Right lobe of liver (tissue), 6 donors: ENCODE measurements at regions not wholly inside any gene's neighbourhood (a gene's known extent, or its start where the extent isn't known, plus 50 kb on each side); places are given as distances from the start of the nearest gene placed in this dataset.

ENCODE experiments used
- ATAC-seq, 4 donors: fragments of 200-7000 bp; cut with Tn5 transposase; one replicate each; pipeline ENCODE4 v1.9.1; 2020; ENCODE audit warnings: mild to moderate bottlenecking in 4 of 4, moderate library complexity in 4 of 4
- DNase-seq, 3 donors: peaks; one replicate each; pipeline ENCODE4 v3.0.0-alpha.2; 2020
- H3K27ac ChIP-seq, 3 donors: fragments of 200-600 bp; one replicate each; pipeline ENCODE4 v1.8.0; 2022
- H3K27me3 ChIP-seq, 2 donors: fragments of 200-600 bp; one replicate each; pipeline ENCODE4 v1.8.0; 2022
- H3K36me3 ChIP-seq, 4 donors: fragments of 200-600 bp; sonication (generic) in 1 of 4; one replicate each; pipeline versions ENCODE4 v1.5.1 to v1.8.0; 2017 to 2022; ENCODE audit warnings: control low read depth in 1 of 4
- H3K4me1 ChIP-seq, 4 donors: fragments of 200-600 bp; sonication (generic) in 1 of 4; one replicate each; pipeline versions ENCODE4 v1.5.1 to v1.8.0; 2017 to 2022; ENCODE audit warnings: control low read depth in 1 of 4
- H3K4me3 ChIP-seq, 3 donors: fragments of 200-600 bp; one replicate each; pipeline ENCODE4 v1.8.0; 2022
- H3K9me3 ChIP-seq, 4 donors: fragments of 200-600 bp; sonication (generic) in 1 of 4; one replicate each; pipeline versions ENCODE4 v1.5.1 to v1.8.0; 2017 to 2022; ENCODE audit warnings: control low read depth in 1 of 4
- POLR2A ChIP-seq: fragments of 450-650 bp; IDR thresholded peaks from one replicate; pipeline ENCODE4 v1.6.1; 2017; ENCODE audit warnings: antibody characterized with exemption, mild to moderate bottlenecking
- WGBS: methylation state at CpG from one replicate; pipeline ENCODE4 v1.1.6; 2018; ENCODE audit warnings: low coverage, low lambda C conversion rate; ENCODE audit not compliant: insufficient coverage; ENCODE audit errors: missing lambda C conversion rate; 5-methylcytosine and 5-hydroxymethylcytosine counted together
- intact Hi-C, 2 donors: fragments of 100-400 bp; cut with DNase I; formaldehyde crosslinking; loops; one replicate each; pipeline versions ENCODE4 v1.11.2 to v1.14.1; 2022
- TF ChIP-seq, protein P1 (sequence below), 4 donors: fragments of 200-600 bp in 3 of 4; fragments of 450-650 bp in 1 of 4; IDR thresholded peaks; one replicate each; pipeline versions ENCODE4 v1.5.1 to v1.8.0; 2016 to 2022; ENCODE audit warnings: antibody characterized with exemption in 4 of 4, mild to moderate bottlenecking in 2 of 4
- donor health status: DM: no; HTN: yes; CAD: no.
- donor health status: DM: no; HTN: no; CAD: no.
- donor health status: DM: no; HTN: no; CAD: no.
- donor health status: DM: no; HTN: yes; CAD: no.
- donor health status: DM: no; HTN: yes; CAD: no.

DNA sequence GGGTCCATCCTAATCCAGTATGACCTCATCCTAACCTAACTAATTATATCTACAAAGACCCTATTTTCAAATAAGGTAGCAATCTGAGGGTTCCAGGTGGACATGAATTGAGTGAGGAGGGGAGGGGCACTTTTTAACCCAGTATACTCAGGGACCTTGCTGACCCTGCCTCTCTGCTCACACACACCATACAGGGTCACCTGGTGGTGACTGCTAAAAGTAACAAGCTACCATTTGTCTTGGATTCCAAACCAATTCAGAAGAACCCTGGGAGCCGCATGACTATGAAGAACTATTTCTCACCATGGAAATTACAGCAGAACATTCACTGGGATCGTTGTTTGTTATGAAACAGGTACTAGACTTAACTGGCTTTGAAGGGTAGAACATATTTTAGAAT, 151.9 kb downstream of the LACC1 start:
- Histone ChIP-seq H3K27ac (no peak overlapping the region), H3K36me3 (no peaks in the 10 kb centered on the region), H3K4me1 (peaks cover 0 to 3% (median 0%) of the 10 kb centered on the region in 4 donors), H3K9me3 (no peaks in the 10 kb centered on the region), H3K4me3 (no peak overlapping the region), H3K27me3 (no peaks in the 10 kb centered on the region)
- WGBS, result 95% methylated on average over 2 of the region's 2 CpGs
- TF ChIP-seq POLR2A, result no peak
- TF ChIP-seq, protein P1, sequence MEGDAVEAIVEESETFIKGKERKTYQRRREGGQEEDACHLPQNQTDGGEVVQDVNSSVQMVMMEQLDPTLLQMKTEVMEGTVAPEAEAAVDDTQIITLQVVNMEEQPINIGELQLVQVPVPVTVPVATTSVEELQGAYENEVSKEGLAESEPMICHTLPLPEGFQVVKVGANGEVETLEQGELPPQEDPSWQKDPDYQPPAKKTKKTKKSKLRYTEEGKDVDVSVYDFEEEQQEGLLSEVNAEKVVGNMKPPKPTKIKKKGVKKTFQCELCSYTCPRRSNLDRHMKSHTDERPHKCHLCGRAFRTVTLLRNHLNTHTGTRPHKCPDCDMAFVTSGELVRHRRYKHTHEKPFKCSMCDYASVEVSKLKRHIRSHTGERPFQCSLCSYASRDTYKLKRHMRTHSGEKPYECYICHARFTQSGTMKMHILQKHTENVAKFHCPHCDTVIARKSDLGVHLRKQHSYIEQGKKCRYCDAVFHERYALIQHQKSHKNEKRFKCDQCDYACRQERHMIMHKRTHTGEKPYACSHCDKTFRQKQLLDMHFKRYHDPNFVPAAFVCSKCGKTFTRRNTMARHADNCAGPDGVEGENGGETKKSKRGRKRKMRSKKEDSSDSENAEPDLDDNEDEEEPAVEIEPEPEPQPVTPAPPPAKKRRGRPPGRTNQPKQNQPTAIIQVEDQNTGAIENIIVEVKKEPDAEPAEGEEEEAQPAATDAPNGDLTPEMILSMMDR (IDR thresholded peaks at IDR 0.05), result no peak
- intact Hi-C loops, result no loop called here
- ATAC-seq, result no peak
- DNase-seq, result no peak

DNA sequence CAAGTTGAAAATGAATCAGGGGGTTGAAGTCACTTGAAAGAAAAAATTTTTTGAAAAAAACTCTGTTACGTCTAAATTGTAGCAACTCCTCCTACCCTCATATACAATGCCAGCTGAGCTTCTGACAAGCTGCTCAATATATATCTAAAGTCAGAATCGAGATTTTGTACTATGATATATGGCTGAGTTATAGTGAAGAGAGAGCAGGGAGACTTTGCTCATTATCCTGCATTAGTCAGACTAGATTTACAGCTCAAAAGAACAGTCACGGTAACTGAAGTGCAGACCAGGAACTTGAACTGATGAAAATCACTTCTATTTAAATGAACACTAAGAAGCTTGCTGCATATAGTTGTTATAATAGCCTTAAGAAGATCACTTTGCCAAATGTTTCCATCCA, 153.1 kb downstream of the LACC1 start:
- no peak for ATAC-seq
- Histone ChIP-seq H3K27ac (no peak overlapping the region), H3K4me1 (peaks cover 0 to 3% (median 0%) of the 10 kb centered on the region in 4 donors), H3K9me3 (no peaks in the 10 kb centered on the region), H3K36me3 (no peaks in the 10 kb centered on the region), H3K4me3 (no peak overlapping the region), H3K27me3 (no peaks in the 10 kb centered on the region)
- intact Hi-C loops, result no loop called here
- DNase-seq, result no peak
- no peak for TF ChIP-seq POLR2A
- TF ChIP-seq, protein P1 (IDR thresholded peaks at IDR 0.05), result no peak
- 73% methylated on average over 3 of the region's 3 CpGs for WGBS

DNA sequence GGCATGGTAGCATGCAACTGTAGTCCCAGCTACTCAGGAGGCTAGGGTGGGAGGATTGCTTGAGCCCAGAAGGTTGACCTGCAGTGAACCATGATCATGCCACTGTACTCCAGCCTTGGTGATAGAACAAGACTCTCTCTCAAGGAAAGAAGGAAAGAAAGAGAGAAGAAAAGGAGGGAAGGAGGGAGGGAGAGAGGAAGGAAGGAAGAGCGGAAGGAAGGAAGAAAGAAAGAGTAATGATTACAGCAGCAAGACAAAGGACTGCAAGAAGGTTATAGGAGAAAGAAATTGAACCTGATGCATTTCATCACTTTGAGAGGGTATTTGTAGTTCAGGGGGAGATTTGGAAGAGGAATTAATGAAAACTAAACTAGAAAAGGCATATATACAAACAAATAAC, 155.7 kb downstream of the LACC1 start:
- ATAC-seq (no peak), DNase-seq (no peak)
- peaks cover 0 to under 1% (median 0%) of the 10 kb centered on the region in 4 donors for H3K4me1 ChIP-seq
- no peaks in the 10 kb centered on the region for H3K36me3 ChIP-seq
- intact Hi-C loops, result no loop called here
- H3K27me3 ChIP-seq, result no peaks in the 10 kb centered on the region
- WGBS, result 90% methylated on average over 1 of the region's 1 CpG
- no peaks in the 10 kb centered on the region for H3K9me3 ChIP-seq
- no peak overlapping the region for H3K27ac ChIP-seq
- TF ChIP-seq POLR2A, result no peak
- TF ChIP-seq, protein P1 (IDR thresholded peaks at IDR 0.05), result no peak
- H3K4me3 ChIP-seq, result no peak overlapping the region

DNA sequence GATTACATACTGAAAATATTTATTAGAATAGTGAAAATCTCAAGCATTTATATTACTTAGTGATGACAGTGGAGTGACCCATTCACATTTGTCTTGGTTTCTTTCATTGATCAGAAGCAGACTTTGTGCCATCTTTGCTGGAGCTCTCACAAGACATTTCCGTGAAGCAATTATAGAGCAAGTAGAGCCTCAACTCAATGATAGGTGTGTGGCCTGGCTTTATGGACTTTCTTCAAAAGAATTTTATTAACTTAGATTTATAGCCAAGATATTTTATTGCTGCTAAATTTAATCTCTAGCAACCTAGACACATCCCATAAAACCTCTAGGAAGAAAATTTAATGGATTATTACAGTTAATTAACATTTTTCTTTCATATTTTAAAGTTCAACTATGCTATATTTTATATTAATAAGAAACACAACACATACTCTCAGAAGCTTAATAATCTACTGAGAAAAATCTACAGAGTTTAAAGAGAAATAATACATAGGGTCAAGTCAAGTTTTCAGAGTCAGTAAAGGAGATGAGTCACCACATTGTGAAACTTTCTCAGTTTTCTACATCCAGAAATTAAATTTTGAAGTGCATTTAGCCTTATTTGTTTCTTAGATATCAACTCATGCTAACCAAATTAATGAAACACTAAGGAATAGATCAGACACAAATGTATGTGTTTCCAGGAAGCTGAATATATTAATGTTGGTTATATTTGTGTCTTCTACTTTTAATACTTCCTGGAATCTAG, 160.5 kb downstream of the LACC1 start:
- no peaks in the 10 kb centered on the region for H3K4me1 ChIP-seq
- ATAC-seq (no peak), DNase-seq (no peak)
- no peak overlapping the region for H3K27ac ChIP-seq
- no peaks in the 10 kb centered on the region for H3K27me3 ChIP-seq
- intact Hi-C loops, result no loop called here
- H3K4me3 ChIP-seq, result no peak overlapping the region
- H3K9me3 ChIP-seq, result no peaks in the 10 kb centered on the region
- H3K36me3 ChIP-seq, result no peaks in the 10 kb centered on the region
- 100% methylated on average over 1 of the region's 1 CpG for WGBS
- no peak for TF ChIP-seq POLR2A
- TF ChIP-seq, protein P1 (IDR thresholded peaks at IDR 0.05), result no peak

DNA sequence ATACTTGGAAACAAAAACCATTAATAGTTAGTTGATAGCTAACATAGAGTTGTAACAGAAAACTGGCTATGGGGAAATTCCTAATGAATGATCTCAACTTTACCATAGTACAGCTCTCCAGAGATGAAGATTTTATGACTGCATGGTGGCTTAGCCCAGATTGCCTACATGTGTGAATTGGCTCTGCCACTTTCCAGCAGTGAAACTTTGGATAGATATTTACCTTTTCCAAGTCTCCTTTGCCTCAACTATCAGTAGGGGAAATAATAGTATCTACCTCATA, 161.1 kb downstream of the LACC1 start:
- intact Hi-C loops, result no loop called here

More for the DNA sequence above, 161.1 kb downstream of the LACC1 start:
- DNase-seq (no peak), ATAC-seq (no peak)
- TF ChIP-seq, protein P1 (IDR thresholded peaks at IDR 0.05), result no peak
- TF ChIP-seq POLR2A, result no peak
- no peaks in the 10 kb centered on the region for H3K36me3 ChIP-seq
- H3K9me3 ChIP-seq, result no peaks in the 10 kb centered on the region
- H3K4me3 ChIP-seq, result no peak overlapping the region
- H3K27ac ChIP-seq, result no peak overlapping the region
- no peaks in the 10 kb centered on the region for H3K27me3 ChIP-seq
- no peaks in the 10 kb centered on the region for H3K4me1 ChIP-seq
